HG03342 (cell line): ENCODE measurements at regions not wholly inside any gene's neighbourhood (a gene's known extent, or its start where the extent isn't known, plus 50 kb on each side); places are given as distances from the start of the nearest gene placed in this dataset.
"Not testable (repeated sequence)": the region's sequence is repeated elsewhere in the genome, so short reads cannot be mapped to it uniquely, and the experiment has no call there.

Experiments
- ATAC-seq: cut with Tn5 transposase; IDR thresholded peaks from one replicate; pipeline ENCODE4 v1.9.1; 2021; ENCODE audit warnings: mild to moderate bottlenecking, moderate library complexity; ENCODE audit not compliant: unreplicated experiment

DNA sequence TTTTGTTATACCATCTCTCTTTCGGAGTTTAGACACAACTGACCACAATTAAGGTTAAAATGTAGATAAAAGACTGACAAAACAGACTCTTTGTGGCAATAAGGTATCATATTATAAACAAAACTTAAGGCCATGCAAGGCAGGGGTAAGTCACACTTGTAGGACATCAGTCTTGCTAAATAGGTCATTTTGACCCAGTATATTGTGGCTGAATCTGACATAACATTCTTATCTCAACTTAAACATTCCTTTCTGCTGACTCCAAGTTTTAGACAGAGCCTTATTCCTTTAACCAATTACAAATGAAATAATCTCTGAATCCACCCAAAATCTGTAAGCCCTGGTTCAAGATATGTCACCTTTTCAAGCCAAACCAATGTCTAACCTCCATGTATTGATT is 733.4 kb upstream of the B3GALT2 start:
- no peak for ATAC-seq

DNA sequence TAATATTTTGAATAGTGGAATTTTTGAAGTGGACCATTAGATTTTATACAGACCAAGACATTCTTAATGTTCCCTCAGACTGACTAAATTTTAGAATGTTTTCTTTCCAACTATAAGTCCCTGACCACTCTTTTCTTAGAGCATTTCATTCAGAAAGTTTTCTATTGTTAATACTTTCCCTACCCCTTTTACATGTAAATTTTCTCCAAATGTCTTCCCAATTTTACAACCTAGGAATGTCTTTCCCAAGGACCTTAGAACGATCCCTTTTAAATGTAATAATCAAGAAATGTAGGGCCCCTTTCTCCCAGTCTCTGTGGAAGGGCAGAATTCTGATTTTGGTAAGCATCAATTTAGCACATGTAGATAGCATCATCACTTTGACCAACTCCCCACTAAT is 730.0 kb upstream of the B3GALT2 start:
- no peak for ATAC-seq

DNA sequence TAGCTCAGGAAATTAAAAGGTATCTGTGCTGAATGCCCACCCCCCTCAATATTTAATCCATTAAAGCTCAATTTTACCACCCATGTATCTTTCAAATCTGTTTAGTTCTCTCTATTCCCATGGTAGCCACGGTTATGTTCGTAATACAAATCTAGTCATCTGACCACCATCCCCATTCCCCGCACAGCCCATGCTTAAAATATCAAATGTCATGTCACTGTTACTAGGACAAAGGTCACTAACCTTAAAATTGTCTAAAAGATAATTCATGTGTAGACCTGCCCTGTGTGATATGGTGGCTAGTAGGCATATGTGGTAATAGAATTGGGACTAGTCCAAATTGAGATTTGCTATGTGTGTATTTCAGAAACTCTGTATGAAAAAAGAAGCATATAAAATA is 728.5 kb upstream of the B3GALT2 start:
- no peak for ATAC-seq

DNA sequence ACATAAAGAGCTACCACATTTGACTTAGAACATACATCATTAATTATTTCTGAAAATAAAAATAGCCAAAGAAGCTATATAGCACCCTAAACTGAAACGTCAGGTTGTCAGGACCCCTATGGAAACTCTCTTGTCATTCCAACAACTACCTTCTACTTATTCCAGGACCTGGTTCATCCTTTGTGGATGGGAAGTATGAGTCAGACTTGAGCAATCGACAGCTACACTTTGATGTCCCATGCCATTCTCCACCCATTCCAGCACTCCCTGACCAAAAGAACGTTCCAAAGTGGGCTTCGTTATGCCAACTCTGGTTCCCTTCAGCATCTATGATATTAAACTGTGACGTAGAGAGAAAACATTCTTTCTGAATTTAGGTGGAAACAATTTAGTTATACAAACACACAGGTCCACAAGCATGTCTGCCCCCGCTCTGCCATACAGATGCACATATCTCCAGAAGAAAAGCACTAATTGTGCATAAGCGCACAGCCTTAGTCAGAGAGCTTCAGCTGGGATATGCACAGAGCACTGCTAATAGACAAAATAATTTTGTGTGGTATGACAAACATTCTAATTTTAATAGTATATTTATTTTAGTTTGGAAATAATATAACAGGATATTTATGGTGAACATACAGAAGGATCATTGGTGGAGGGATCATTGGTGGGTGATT is 723.1 kb upstream of the B3GALT2 start:
- ATAC-seq, result no peak

DNA sequence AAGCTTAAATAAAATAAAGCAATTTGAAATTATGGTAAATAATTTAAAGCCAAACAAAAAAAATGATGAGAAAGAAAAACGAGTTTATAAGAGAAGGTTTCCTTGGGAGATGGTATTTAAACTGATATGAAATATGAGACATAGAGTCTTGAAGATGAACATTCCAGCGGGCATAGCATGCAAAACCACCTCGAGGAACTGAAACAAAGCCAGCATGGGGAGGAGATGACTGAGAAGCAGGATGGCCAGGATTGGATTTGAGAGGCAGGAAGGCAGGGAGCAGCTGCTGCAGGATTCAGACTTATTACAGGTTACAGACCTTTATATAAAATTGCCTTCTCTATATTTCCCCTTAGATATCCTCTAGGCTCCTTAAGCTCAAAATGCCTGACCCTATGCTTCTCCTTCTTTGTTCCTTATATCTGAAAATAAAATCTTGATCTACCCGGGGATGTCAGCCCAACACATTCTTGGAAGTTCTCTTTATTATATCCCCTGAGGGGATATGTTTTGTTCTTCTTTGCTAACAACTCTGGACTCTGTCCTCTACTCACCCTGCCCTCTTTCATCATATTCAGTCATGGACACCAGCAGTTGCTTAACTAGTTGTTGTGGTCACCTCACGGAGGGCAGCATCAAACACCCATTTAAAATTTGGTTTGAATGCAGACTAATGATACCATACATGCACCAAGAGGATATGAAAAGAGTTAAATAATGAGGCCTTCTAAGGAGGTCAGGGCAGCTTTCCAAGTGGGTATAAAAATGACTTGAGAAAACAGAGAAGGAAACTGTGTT is 719.1 kb upstream of the B3GALT2 start:
- no peak for ATAC-seq

DNA sequence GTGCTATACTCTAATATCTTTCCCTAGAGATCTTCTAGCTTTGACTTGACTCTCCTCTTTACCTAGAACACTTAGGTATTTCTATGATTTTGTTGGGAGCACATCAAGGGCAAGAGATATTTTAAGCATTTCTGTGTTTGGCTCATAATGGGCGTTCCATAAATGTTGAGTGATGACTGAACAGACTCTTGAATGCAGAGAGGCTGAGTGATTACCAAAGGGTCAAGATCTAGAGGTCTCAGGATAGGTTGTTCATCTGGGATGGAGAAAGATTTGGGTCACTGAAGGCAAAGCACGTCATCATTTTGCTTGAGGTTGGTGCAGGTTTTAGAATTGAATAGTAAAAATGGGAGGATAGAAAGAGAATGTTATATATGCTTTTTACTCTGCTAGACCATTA is 705.4 kb upstream of the B3GALT2 start:
- ATAC-seq, result no peak

DNA sequence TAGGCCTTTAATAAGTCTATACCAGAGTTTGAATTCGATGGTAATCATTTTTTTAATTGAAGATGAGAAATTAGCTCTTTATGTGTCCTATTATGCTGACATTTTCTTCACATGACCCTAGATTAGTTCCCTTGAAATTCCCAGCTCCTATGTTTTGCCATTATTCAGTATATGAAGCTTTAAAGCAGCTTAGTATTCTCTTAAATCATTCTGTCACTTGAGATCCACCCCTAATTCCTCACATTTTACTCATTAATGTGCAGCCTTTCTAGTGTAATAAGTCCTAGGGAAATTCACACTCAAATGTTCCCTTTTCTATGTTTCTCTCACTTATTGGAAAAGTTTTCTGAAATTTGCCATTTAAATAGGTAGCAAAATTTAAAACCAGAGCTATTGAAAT is 704.5 kb upstream of the B3GALT2 start:
- ATAC-seq, result no peak

DNA sequence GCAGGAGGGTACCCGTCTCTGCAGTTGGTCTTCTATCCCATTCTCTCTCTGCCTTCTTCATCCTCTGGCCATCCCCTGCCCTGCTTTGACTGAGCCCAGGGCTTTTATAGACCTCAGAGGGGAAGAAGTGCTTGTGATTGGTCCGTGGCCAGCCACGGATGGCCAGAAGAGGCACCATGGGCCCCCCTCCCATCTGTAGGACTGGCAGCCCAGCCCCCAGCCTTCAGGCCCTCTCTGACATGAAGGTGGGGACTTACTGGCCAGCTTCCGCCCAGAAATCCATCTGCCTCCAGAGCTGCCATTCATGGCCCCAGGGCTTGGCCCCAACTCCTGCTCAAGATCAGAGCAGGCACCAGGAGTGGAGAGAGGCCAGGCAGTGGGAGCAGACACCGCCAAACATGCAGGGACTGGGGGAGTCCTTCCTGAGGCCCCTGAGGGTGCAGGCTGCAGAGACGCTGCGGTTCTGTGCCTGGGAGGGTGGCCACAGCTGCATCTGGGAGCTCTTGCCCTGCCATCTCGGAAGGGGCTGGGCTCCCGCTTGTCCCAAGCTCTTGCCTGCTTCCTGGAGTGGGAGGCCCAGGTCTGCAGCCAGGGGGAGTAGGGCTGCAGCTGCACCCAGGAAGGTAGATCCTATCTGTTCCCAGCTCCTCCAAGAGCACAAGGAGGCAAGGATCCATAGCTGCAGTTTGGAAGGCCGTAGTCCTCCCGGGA is 698.6 kb upstream of the B3GALT2 start:
- no peak for ATAC-seq

DNA sequence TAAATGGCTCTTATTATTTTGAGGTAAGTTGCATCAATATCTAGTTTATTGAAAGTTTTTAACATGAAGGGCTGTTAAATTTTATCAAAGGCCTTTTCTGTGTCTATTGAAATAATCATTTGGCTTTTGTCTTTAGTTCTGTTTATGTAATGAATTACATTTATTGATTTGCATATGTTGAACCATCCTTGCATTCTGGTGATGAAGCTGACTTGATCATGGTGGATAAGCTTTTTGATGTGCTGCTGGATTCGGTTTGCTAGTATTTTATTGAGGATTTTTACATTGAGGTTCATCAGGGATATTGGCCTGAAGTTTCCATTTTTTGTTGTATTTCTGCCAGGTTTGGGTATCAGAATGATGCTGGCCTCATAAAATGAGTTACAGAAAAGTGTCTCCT is 691.5 kb upstream of the B3GALT2 start:
- not testable (repeated sequence) for ATAC-seq

DNA sequence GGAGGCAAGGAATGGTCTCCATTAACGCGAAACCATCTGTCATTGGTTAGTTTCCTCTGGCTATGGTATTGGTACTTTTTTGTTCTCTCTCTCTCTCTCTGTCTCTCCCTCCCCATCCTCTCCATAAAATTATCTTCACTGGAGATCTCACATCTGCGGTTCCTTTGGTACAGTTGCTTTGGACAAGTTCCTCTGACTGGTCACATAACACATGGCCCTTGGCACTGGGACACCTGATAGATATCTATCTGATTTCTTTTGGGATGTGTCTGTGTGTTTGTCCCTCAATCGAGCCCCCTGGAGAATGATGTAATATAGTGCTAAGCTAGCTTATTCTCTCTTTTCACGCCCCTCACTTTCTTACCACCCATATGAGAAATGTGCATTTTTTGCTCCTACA is 682.0 kb upstream of the B3GALT2 start:
- ATAC-seq, result no peak

DNA sequence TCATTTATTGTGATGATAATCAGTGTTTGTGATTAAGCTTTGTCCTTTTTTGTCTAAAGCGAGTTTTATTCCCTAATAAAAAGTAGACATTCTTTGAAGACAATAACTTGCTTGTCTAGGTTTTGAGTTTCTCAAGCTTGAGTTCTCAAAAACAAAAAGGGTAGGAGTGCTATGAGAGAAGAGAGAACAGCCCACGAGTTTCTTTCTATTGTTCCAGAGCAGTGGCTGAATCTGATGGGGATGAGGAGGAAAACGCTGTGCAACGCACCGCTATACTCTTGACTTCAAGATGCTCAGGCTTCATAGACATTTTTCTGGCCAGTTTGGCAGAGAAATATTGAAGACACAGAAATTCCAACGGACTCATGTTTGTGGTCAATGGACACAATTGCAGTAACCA is 669.8 kb upstream of the B3GALT2 start:
- ATAC-seq, result no peak

DNA sequence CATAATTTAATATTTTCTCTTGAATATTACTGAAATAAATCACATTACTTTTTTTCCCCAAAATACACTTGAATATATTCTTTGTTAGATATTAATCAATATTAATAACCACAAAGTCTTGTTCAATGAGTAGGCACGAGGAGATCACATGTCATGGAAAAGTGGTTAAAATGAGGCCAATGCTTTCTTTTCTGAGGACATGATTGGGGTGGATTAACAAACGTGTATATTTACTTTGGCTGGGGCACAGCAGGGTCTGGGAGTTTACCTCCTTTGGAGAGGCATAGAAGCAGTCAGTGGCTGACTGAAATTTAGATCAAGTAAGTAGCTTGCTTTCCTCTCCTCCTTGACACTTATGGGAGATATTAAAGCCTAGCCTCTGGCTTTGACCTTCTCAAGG is 664.3 kb upstream of the B3GALT2 start:
- ATAC-seq, result no peak

DNA sequence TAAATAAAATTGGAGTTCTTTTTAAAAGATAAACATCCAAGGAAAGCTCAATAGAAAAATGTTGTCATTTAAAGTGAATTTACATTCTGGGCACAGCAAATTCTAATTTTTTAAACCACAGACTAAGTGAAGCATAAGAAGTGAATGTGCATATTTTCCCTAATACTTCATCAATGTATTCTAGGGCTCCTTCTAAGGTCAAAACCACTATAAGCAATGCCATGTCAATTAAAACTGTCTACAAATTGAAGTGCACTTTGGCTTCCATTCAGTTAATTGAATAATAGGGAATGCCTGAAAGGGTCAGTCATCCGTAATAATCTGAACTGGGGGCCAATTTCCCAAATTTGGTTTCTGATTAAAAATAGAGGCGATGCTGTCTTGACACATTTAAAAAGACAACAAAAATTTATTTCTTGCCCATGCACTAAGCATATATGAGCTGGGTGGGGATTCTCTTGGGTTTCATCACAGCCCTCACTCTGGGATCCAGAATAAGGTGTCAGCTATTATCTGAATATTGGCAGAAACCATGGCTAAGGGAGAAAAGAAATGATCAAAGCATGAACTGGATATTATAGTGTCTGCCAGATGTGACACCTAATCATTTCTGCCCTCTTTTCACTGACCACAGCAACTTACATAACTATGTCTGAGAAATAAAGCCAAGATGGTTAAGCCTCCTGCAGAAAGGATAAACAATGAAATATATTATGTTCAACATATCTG is 660.6 kb upstream of the B3GALT2 start:
- ATAC-seq, result no peak

DNA sequence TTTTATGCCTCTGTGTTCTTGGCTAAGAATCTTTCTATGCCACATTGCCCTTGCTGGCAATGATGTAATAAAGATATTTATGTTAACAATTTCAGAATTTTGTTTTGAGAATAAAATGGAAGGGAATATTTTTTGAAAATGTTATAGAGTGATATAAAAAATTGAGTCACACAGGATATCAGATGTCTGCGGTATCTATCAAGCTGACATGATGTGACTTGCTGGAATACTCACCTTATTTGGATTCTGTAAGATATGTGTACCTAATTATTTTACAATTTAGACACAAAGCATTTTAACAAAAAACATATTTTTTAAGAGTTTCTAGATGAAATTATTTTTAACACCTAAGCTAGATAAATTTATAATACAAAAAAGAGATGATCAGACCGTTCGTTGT is 660.0 kb upstream of the B3GALT2 start:
- no peak for ATAC-seq

DNA sequence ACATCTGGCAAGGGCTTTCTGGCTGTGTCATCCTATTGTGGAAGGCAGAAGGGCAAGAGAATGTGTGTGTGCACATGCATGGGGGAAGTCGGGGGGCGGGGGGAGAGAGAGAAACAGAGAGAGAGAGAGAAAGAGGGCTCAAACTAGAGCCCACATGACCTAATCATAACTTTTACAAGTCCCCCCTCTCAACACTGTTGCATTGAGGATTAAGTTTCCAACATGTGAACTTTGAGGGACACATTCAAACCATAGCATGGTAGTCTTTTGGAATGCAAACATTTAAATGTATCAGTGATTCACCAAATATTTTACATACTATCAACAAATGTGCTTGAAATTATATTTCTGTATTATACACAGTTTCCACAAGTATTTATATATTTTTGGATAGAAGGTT is 655.4 kb upstream of the B3GALT2 start:
- ATAC-seq, result no peak

DNA sequence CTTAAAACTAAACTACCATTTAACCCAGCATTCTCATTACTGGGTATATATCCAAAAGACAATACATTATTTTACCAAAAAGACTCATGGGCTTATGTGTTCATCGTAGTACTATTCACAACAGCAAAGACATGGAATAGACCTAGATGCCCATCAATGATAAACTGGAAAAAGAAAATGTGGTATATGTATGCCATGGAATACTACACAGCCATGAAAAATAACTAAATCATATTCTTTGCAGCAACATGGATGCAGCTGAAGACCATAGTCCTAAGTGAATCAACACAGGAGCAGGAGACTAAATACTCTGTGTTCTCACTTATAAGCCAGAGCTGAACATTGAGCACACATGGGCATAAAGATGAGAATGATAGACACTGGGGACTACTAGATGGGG is 645.1 kb upstream of the B3GALT2 start:
- ATAC-seq, result no peak

DNA sequence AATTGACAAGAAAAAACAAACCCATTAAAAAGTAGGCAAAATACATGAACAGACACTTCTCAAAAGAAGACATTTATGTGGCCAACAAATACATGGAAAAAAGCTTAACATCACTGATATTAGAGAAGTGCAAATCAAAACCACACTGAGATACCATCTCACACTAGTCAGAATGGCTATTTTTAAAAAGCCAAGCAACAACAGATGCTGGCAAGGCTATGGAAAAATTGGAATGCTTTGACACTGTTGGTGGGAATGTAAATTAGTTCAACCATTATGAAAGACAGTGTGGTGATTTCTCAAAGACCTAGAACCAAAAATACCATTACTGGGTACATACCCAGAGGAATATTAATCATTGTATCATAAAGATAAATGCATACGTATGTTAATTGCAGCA is 641.1 kb upstream of the B3GALT2 start:
- no peak for ATAC-seq

DNA sequence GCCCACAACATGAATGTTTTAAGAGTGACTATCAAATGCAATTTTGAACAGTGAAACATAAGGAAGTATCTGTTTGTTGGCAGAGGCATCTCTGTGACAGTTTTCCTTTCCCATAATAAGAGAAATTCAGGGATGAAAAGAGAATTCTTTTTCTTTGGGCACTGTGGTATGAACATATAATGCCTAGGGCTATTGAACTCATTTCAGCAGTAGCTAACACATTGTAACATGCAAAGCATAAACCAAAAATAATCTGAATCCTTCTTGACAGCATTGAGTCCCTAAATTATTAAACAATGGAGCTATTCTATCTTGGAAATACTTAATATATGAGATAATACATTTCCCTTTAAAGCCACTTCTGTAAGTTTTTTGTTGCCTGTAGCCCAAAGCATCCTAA is 633.0 kb upstream of the B3GALT2 start:
- ATAC-seq, result no peak

DNA sequence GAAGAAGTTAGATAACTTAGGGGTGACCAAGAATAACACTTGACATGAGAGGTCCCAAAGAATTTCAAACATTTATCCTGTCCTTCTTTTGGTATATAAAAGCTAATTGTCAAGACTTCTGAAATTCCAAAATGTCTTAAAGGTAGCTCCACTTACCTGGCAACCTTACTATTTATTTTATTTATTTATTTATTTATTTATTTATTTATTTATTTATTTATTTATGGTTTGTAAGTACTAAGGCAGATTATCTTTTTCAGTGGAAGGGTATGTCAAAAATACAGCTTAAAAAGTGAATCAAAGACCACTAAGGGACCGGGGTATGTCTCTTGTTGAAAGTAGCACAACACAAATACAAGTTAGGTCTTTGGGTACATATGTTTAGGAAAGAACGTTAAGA is 620.8 kb upstream of the B3GALT2 start:
- no peak for ATAC-seq

DNA sequence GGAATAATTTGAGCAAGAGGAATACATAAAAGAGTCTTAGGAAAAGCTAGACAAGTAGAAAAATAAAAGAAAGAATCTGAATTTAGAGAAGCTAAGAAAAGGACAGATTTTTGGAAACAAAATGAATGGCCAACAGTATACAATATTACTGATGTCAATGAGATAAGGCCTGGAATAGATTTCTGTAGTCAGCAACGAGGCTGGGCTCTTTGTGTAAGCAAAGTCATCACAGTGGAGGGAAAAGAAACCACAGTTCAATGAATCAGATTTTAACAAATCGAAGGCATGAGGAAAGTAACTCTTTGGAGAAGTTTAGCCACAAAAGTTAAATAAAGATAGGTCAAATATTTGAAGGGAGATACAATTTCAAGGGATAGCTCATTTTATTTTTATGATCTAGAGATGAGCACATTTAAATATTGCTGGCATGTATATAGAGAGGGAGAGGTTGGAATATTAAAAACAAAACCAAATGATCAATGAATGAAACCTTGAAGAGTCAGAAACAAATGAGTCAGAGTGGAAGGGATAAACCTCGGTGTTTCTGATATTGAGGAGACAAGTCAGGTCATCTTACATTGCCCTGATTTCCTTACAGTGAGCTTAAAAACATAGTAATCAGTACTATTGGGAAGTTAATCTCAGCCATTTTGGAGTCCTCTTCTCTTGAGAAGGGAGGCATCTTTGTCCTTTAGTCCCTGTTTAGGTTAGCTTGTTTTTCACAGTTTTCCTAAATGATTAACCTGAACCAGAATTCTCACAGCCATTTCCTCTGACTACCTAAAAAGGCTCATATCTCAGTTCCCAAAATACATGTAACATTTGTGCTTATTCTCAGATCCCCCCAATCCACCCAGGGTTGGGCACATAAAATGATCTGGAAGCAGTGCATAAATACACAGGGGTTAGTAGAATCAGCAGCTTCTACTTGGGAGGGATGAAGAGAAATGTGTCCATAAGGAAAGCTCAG is 620.0 kb upstream of the B3GALT2 start:
- peak; percentile 50 for ATAC-seq
